H1 (cell line): ENCODE measurements at regions not wholly inside any gene's neighbourhood (a gene's known extent, or its start where the extent isn't known, plus 50 kb on each side); places are given as distances from the start of the nearest gene placed in this dataset.

Source experiments
- BACH1 ChIP-seq: IDR thresholded peaks from 2 replicates; pipeline ENCODE4 v1.6.1; 2012; ENCODE audit warnings: low read length, improper control_type of control experiment
- BCL11A ChIP-seq, 2 experiments: IDR thresholded peaks; one replicate each; pipeline ENCODE4 v1.6.1; 2011; ENCODE audit warnings: low read depth in 2 of 2, low read length in 2 of 2, mild to moderate bottlenecking in 2 of 2
- BRCA1 ChIP-seq: IDR thresholded peaks from 2 replicates; pipeline ENCODE4 v1.6.1; 2012; ENCODE audit warnings: low read depth, low read length, improper control_type of control experiment
- CEBPB ChIP-seq: IDR thresholded peaks from 2 replicates; pipeline ENCODE4 v1.6.1; 2012; ENCODE audit warnings: low read depth, low read length
- CHD2 ChIP-seq: IDR thresholded peaks from 2 replicates; pipeline ENCODE4 v1.6.1; 2012; ENCODE audit warnings: low read length, improper control_type of control experiment
- HDAC2 ChIP-seq, 2 experiments: fragments of 300-600 bp in 1 of 2; sonication (generic) in 1 of 2; IDR thresholded peaks; 2 replicates each; pipeline ENCODE4 v1.6.1; 2011 to 2012; ENCODE audit warnings: low read depth in 2 of 2, low read length in 2 of 2, mild to moderate bottlenecking in 2 of 2, moderate library complexity in 2 of 2, borderline replicate concordance in 1 of 2, inconsistent platforms in 1 of 2
- SP4 ChIP-seq: IDR thresholded peaks from 2 replicates; pipeline ENCODE4 v1.6.1; 2012; ENCODE audit warnings: low read length, inconsistent platforms
- ZNF274 ChIP-seq: IDR thresholded peaks from 2 replicates; pipeline ENCODE4 v1.7.0; 2012; ENCODE audit warnings: low read length, borderline replicate concordance; ENCODE audit errors: extremely low read depth
- TF ChIP-seq, protein P1 (sequence below): fragments of 300-600 bp; sonication (generic); IDR thresholded peaks from 2 replicates; pipeline ENCODE4 v1.7.1; 2012; ENCODE audit warnings: low read length, moderate library complexity, mild to moderate bottlenecking, inconsistent platforms; ENCODE audit not compliant: insufficient replicate concordance

DNA sequence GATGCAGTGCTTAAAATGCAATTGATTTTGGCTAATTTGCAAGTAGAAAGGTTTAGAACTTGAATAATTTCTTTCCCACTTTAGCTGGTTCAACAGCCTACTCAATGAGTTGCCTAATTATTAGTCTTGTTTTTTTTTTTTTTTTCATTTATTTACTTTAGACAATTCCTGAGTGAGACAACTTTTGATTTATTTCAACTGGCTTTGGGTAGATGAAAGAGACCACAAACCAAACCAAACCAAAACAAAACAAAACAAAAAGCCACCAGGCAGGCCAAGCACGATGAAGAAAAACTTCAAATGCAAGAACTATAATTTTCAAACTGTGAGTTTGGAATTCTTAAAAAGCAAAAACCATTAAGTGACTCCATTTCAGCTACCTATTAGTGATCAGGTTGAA is 469.9 kb downstream of the GBE1 start (continued):
- no peak for TF ChIP-seq BCL11A (IDR thresholded peaks at IDR 0.05; ENCODE audit: low read depth in 2 of 2, low read length in 2 of 2)
- no peak for TF ChIP-seq CEBPB
- TF ChIP-seq, protein P1, sequence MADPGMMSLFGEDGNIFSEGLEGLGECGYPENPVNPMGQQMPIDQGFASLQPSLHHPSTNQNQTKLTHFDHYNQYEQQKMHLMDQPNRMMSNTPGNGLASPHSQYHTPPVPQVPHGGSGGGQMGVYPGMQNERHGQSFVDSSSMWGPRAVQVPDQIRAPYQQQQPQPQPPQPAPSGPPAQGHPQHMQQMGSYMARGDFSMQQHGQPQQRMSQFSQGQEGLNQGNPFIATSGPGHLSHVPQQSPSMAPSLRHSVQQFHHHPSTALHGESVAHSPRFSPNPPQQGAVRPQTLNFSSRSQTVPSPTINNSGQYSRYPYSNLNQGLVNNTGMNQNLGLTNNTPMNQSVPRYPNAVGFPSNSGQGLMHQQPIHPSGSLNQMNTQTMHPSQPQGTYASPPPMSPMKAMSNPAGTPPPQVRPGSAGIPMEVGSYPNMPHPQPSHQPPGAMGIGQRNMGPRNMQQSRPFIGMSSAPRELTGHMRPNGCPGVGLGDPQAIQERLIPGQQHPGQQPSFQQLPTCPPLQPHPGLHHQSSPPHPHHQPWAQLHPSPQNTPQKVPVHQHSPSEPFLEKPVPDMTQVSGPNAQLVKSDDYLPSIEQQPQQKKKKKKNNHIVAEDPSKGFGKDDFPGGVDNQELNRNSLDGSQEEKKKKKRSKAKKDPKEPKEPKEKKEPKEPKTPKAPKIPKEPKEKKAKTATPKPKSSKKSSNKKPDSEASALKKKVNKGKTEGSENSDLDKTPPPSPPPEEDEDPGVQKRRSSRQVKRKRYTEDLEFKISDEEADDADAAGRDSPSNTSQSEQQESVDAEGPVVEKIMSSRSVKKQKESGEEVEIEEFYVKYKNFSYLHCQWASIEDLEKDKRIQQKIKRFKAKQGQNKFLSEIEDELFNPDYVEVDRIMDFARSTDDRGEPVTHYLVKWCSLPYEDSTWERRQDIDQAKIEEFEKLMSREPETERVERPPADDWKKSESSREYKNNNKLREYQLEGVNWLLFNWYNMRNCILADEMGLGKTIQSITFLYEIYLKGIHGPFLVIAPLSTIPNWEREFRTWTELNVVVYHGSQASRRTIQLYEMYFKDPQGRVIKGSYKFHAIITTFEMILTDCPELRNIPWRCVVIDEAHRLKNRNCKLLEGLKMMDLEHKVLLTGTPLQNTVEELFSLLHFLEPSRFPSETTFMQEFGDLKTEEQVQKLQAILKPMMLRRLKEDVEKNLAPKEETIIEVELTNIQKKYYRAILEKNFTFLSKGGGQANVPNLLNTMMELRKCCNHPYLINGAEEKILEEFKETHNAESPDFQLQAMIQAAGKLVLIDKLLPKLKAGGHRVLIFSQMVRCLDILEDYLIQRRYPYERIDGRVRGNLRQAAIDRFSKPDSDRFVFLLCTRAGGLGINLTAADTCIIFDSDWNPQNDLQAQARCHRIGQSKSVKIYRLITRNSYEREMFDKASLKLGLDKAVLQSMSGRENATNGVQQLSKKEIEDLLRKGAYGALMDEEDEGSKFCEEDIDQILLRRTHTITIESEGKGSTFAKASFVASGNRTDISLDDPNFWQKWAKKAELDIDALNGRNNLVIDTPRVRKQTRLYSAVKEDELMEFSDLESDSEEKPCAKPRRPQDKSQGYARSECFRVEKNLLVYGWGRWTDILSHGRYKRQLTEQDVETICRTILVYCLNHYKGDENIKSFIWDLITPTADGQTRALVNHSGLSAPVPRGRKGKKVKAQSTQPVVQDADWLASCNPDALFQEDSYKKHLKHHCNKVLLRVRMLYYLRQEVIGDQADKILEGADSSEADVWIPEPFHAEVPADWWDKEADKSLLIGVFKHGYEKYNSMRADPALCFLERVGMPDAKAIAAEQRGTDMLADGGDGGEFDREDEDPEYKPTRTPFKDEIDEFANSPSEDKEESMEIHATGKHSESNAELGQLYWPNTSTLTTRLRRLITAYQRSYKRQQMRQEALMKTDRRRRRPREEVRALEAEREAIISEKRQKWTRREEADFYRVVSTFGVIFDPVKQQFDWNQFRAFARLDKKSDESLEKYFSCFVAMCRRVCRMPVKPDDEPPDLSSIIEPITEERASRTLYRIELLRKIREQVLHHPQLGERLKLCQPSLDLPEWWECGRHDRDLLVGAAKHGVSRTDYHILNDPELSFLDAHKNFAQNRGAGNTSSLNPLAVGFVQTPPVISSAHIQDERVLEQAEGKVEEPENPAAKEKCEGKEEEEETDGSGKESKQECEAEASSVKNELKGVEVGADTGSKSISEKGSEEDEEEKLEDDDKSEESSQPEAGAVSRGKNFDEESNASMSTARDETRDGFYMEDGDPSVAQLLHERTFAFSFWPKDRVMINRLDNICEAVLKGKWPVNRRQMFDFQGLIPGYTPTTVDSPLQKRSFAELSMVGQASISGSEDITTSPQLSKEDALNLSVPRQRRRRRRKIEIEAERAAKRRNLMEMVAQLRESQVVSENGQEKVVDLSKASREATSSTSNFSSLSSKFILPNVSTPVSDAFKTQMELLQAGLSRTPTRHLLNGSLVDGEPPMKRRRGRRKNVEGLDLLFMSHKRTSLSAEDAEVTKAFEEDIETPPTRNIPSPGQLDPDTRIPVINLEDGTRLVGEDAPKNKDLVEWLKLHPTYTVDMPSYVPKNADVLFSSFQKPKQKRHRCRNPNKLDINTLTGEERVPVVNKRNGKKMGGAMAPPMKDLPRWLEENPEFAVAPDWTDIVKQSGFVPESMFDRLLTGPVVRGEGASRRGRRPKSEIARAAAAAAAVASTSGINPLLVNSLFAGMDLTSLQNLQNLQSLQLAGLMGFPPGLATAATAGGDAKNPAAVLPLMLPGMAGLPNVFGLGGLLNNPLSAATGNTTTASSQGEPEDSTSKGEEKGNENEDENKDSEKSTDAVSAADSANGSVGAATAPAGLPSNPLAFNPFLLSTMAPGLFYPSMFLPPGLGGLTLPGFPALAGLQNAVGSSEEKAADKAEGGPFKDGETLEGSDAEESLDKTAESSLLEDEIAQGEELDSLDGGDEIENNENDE, result no peak
- no peak for TF ChIP-seq BACH1
- TF ChIP-seq CHD2, result no peak
- no peak for TF ChIP-seq BRCA1
- TF ChIP-seq ZNF274, result no peak
- TF ChIP-seq HDAC2 (IDR thresholded peaks at IDR 0.05; ENCODE audit: borderline replicate concordance in 1 of 2, low read depth in 2 of 2, low read length in 2 of 2), result no peak
- no peak for TF ChIP-seq SP4
